WTC11 (cell line): ENCODE measurements at regions not wholly inside any gene's neighbourhood (a gene's known extent, or its start where the extent isn't known, plus 50 kb on each side); places are given as distances from the start of the nearest gene placed in this dataset.

Source experiments
- ATAC-seq: fragments of 200-7000 bp; cut with Tn5 transposase; 2 replicates; pipeline ENCODE4 v1.10.0; 2021; ENCODE audit warnings: mild to moderate bottlenecking, moderate library complexity
- CTCF ChIA-PET: fragments of 300-600 bp; sonication (Branson Sonifier 250); formaldehyde crosslinking; loops from one replicate; lab custom pipeline; 2021; ENCODE audit warnings: antibody characterized with exemption; lab: Charles Lee
- POLR2A ChIA-PET: fragments of 350-600 bp; sonication (Branson Sonifier 250); formaldehyde crosslinking; loops from one replicate; lab custom pipeline; 2021; ENCODE audit warnings: antibody characterized with exemption; lab: Charles Lee
- DNase-seq: peaks from one replicate; pipeline ENCODE4 v3.0.0; 2021; ENCODE audit warnings: low spot score
- H3K27ac Mint-ChIP-seq: 2 replicates; pipeline ENCODE4 v1.8.0; 2021; ENCODE audit warnings: mixed read lengths
- H3K27me3 Mint-ChIP-seq: 2 replicates; pipeline ENCODE4 v1.8.0; 2021; ENCODE audit warnings: low read depth, mild to moderate bottlenecking, moderate library complexity, mixed read lengths
- H3K36me3 Mint-ChIP-seq: 2 replicates; pipeline ENCODE4 v1.8.0; 2021; ENCODE audit warnings: mixed read lengths
- H3K4me1 Mint-ChIP-seq: 2 replicates; pipeline ENCODE4 v1.8.0; 2022; ENCODE audit warnings: mixed read lengths
- H3K4me3 Mint-ChIP-seq: 2 replicates; pipeline ENCODE4 v1.8.0; 2021; ENCODE audit warnings: mild to moderate bottlenecking, moderate library complexity, mixed read lengths
- H3K9me3 Mint-ChIP-seq: 2 replicates; pipeline ENCODE4 v1.8.0; 2021; ENCODE audit warnings: mixed read lengths
- FOXP1 ChIP-seq: sonication (generic); formaldehyde crosslinking; IDR thresholded peaks from 2 replicates; pipeline ENCODE4 v1.8.0; 2022; ENCODE audit warnings: missing genetic modification reagents, mild to moderate bottlenecking, moderate library complexity, borderline replicate concordance
- GABPB1 ChIP-seq: sonication (generic); formaldehyde crosslinking; IDR thresholded peaks from 2 replicates; pipeline ENCODE4 v1.8.1; 2023; ENCODE audit warnings: mild to moderate bottlenecking, missing genetic modification reagents
- GTF2I ChIP-seq: fragments of 250-450 bp; sonication (Bioruptor Pico); conservative IDR thresholded peaks from 2 replicates; pipeline ENCODE4 v1.4.0; 2021; ENCODE audit warnings: mild to moderate bottlenecking
- IRF2 ChIP-seq: sonication (generic); formaldehyde crosslinking; IDR thresholded peaks from 2 replicates; pipeline ENCODE4 v1.8.0; 2022; ENCODE audit warnings: low read depth, missing genetic modification reagents, borderline replicate concordance
- JAZF1 ChIP-seq: fragments of 250-450 bp; sonication (Bioruptor Pico); IDR thresholded peaks from 2 replicates; pipeline ENCODE4 v1.9.0; 2021; ENCODE audit warnings: moderate library complexity, mild to moderate bottlenecking, inconsistent platforms
- NFYB ChIP-seq: sonication (generic); formaldehyde crosslinking; conservative IDR thresholded peaks from 2 replicates; pipeline ENCODE4 v1.8.0; 2022; ENCODE audit warnings: low read depth, missing genetic modification reagents
- SMAD3 ChIP-seq: sonication (generic); formaldehyde crosslinking; IDR thresholded peaks from 2 replicates; pipeline ENCODE4 v1.8.0; 2022; ENCODE audit warnings: missing genetic modification reagents, mild to moderate bottlenecking, borderline replicate concordance
- TF ChIP-seq, protein P1 (sequence below): sonication (generic); formaldehyde crosslinking; IDR thresholded peaks from 2 replicates; pipeline ENCODE4 v1.8.1; 2023; ENCODE audit warnings: mild to moderate bottlenecking, moderate library complexity, missing genetic modification reagents
- TF ChIP-seq, protein P2 (sequence below): fragments of 250-450 bp; sonication (Bioruptor Pico); IDR thresholded peaks from 2 replicates; pipeline ENCODE4 v2.1.2; 2022; ENCODE audit warnings: mild to moderate bottlenecking, moderate library complexity
- TF ChIP-seq, protein P3 (sequence below): sonication (generic); formaldehyde crosslinking; IDR thresholded peaks from 2 replicates; pipeline ENCODE4 v1.8.1; 2023; ENCODE audit warnings: mild to moderate bottlenecking, missing genetic modification reagents, moderate library complexity
- TF ChIP-seq, protein P4 (sequence below): sonication (generic); formaldehyde crosslinking; IDR thresholded peaks from 2 replicates; pipeline ENCODE4 v1.8.0; 2022; ENCODE audit warnings: mild to moderate bottlenecking, missing genetic modification reagents
- TF ChIP-seq, protein P5 (sequence below): fragments of 250-450 bp; sonication (Bioruptor Pico); conservative IDR thresholded peaks from 2 replicates; pipeline ENCODE4 v1.9.0; 2021; ENCODE audit warnings: mild to moderate bottlenecking
- TF ChIP-seq, protein P6 (sequence below): fragments of 250-450 bp; sonication (Bioruptor Pico); IDR thresholded peaks from 2 replicates; pipeline ENCODE4 v1.9.0; 2021; ENCODE audit warnings: mild to moderate bottlenecking
- TF ChIP-seq, protein P7 (sequence below): sonication (generic); formaldehyde crosslinking; IDR thresholded peaks from 2 replicates; pipeline ENCODE4 v1.8.0; 2023; ENCODE audit warnings: mild to moderate bottlenecking, missing genetic modification reagents

DNA sequence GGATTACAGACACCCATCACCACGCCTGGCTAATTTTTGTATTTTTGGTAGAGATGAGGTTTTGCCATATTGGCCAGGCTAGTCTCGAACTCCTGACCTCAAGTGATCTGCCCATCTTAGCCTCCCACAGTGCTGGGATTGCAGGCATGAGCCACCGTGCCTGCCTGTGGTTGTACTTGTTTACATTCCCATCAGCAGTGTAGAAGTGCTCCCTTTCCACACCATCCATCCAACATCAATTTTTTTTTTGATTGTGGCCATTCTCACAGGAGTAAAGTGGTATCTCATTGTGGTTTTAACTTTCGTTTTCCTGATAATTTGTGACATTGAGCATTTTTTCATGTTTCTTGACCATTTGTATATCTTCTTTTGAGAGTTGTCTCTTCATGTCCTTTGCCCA, 1019.4 kb upstream of the SLC10A2 start:
- Mint-ChIP-seq H3K4me1 (no peaks in the 10 kb centered on the region), H3K36me3 (no peaks in the 10 kb centered on the region), H3K4me3 (no peak overlapping the region), H3K9me3 (peaks cover 17% of the 10 kb centered on the region), H3K27me3 (no peaks in the 10 kb centered on the region), H3K27ac (no peak overlapping the region)
- DNase-seq (no peak), ATAC-seq (no peak)
- ChIA-PET CTCF (no interaction called here), POLR2A (no interaction called here)
- TF ChIP-seq, protein P1, sequence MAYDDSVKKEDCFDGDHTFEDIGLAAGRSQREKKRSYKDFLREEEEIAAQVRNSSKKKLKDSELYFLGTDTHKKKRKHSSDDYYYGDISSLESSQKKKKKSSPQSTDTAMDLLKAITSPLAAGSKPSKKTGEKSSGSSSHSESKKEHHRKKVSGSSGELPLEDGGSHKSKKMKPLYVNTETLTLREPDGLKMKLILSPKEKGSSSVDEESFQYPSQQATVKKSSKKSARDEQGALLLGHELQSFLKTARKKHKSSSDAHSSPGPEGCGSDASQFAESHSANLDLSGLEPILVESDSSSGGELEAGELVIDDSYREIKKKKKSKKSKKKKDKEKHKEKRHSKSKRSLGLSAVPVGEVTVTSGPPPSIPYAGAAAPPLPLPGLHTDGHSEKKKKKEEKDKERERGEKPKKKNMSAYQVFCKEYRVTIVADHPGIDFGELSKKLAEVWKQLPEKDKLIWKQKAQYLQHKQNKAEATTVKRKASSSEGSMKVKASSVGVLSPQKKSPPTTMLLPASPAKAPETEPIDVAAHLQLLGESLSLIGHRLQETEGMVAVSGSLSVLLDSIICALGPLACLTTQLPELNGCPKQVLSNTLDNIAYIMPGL (CRISPR knock-in tag), result no peak
- TF ChIP-seq, protein P2, sequence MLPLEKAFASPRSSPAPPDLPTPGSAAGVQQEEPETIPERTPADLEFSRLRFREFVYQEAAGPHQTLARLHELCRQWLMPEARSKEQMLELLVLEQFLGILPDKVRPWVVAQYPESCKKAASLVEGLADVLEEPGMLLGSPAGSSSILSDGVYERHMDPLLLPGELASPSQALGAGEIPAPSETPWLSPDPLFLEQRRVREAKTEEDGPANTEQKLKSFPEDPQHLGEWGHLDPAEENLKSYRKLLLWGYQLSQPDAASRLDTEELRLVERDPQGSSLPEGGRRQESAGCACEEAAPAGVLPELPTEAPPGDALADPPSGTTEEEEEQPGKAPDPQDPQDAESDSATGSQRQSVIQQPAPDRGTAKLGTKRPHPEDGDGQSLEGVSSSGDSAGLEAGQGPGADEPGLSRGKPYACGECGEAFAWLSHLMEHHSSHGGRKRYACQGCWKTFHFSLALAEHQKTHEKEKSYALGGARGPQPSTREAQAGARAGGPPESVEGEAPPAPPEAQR (CRISPR knock-in tag), result no peak
- TF ChIP-seq, protein P3, sequence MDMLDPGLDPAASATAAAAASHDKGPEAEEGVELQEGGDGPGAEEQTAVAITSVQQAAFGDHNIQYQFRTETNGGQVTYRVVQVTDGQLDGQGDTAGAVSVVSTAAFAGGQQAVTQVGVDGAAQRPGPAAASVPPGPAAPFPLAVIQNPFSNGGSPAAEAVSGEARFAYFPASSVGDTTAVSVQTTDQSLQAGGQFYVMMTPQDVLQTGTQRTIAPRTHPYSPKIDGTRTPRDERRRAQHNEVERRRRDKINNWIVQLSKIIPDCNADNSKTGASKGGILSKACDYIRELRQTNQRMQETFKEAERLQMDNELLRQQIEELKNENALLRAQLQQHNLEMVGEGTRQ (CRISPR knock-in tag), result no peak
- TF ChIP-seq NFYB (CRISPR knock-in tag) (no peak), JAZF1 (no peak), FOXP1 (CRISPR knock-in tag) (no peak), SMAD3 (CRISPR knock-in tag) (no peak), GABPB1 (no peak), IRF2 (CRISPR knock-in tag) (no peak), GTF2I (CRISPR knock-in tag) (no peak)
- TF ChIP-seq, protein P4, sequence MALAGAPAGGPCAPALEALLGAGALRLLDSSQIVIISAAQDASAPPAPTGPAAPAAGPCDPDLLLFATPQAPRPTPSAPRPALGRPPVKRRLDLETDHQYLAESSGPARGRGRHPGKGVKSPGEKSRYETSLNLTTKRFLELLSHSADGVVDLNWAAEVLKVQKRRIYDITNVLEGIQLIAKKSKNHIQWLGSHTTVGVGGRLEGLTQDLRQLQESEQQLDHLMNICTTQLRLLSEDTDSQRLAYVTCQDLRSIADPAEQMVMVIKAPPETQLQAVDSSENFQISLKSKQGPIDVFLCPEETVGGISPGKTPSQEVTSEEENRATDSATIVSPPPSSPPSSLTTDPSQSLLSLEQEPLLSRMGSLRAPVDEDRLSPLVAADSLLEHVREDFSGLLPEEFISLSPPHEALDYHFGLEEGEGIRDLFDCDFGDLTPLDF (CRISPR knock-in tag), result no peak
- TF ChIP-seq, protein P5, sequence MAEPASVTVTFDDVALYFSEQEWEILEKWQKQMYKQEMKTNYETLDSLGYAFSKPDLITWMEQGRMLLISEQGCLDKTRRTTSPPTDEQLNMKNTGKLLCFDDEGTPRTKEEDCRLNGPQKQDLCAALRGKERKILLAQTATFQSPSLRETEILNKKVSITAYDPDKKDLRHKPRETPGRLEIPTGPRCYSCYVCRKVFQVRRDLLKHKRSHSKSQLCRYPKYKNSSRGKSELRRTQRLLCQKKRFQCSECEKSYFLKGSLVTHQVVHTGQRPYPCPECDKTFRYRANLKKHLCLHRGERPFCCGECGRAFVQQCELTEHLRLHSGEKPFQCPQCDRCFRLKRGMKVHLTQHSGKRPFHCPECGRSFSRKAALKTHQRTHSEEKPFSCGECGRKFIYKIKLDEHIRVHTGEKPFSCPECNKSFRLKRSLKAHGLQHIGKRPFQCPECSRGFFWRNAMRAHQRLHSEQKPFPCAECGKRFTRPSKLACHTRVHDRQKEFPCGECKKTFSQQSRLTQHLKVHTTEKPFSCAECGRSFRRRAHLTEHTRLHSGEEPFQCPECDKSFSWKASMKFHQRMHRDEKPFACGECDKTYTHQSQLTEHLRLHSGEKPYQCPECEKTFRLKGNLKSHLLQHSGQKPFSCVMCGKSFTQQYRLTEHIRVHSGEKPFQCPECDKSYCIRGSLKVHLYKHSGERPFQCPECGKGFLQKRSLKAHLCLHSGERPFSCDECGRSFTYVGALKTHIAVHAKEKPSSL (CRISPR knock-in tag), result no peak
- TF ChIP-seq, protein P6, sequence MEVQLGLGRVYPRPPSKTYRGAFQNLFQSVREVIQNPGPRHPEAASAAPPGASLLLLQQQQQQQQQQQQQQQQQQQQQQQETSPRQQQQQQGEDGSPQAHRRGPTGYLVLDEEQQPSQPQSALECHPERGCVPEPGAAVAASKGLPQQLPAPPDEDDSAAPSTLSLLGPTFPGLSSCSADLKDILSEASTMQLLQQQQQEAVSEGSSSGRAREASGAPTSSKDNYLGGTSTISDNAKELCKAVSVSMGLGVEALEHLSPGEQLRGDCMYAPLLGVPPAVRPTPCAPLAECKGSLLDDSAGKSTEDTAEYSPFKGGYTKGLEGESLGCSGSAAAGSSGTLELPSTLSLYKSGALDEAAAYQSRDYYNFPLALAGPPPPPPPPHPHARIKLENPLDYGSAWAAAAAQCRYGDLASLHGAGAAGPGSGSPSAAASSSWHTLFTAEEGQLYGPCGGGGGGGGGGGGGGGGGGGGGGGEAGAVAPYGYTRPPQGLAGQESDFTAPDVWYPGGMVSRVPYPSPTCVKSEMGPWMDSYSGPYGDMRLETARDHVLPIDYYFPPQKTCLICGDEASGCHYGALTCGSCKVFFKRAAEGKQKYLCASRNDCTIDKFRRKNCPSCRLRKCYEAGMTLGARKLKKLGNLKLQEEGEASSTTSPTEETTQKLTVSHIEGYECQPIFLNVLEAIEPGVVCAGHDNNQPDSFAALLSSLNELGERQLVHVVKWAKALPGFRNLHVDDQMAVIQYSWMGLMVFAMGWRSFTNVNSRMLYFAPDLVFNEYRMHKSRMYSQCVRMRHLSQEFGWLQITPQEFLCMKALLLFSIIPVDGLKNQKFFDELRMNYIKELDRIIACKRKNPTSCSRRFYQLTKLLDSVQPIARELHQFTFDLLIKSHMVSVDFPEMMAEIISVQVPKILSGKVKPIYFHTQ (CRISPR knock-in tag), result no peak
- TF ChIP-seq, protein P7, sequence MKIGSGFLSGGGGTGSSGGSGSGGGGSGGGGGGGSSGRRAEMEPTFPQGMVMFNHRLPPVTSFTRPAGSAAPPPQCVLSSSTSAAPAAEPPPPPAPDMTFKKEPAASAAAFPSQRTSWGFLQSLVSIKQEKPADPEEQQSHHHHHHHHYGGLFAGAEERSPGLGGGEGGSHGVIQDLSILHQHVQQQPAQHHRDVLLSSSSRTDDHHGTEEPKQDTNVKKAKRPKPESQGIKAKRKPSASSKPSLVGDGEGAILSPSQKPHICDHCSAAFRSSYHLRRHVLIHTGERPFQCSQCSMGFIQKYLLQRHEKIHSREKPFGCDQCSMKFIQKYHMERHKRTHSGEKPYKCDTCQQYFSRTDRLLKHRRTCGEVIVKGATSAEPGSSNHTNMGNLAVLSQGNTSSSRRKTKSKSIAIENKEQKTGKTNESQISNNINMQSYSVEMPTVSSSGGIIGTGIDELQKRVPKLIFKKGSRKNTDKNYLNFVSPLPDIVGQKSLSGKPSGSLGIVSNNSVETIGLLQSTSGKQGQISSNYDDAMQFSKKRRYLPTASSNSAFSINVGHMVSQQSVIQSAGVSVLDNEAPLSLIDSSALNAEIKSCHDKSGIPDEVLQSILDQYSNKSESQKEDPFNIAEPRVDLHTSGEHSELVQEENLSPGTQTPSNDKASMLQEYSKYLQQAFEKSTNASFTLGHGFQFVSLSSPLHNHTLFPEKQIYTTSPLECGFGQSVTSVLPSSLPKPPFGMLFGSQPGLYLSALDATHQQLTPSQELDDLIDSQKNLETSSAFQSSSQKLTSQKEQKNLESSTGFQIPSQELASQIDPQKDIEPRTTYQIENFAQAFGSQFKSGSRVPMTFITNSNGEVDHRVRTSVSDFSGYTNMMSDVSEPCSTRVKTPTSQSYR (CRISPR knock-in tag), result no peak
